Loucy (cell line): ENCODE measurements at regions not wholly inside any gene's neighbourhood (a gene's known extent, or its start where the extent isn't known, plus 50 kb on each side); places are given as distances from the start of the nearest gene placed in this dataset.

Source experiments
- H2AFZ ChIP-seq: fragments of 200-600 bp; sonication (generic); 2 replicates; pipeline ENCODE4 v1.6.0; 2016; ENCODE audit warnings: antibody characterized with exemption, mild to moderate bottlenecking, low read length, moderate library complexity
- H3F3A ChIP-seq: fragments of 200-600 bp; 2 replicates; pipeline ENCODE4 v1.6.0; 2016; ENCODE audit warnings: antibody characterized with exemption, low read depth, mild to moderate bottlenecking
- H3K27me3 ChIP-seq: fragments of 200-600 bp; sonication (generic); 2 replicates; pipeline ENCODE4 v1.6.1; 2014; ENCODE audit warnings: low read length, mild to moderate bottlenecking; ENCODE audit not compliant: insufficient read depth, poor library complexity, severe bottlenecking
- H3K36me3 ChIP-seq: fragments of 200-600 bp; sonication (generic); 2 replicates; pipeline ENCODE4 v1.6.1; 2016; ENCODE audit warnings: low read length; ENCODE audit not compliant: insufficient read depth
- H3K4me1 ChIP-seq: fragments of 200-600 bp; sonication (generic); 2 replicates; pipeline ENCODE4 v1.5.1; 2014; ENCODE audit warnings: low read length, mild to moderate bottlenecking; ENCODE audit not compliant: insufficient read depth, poor library complexity, severe bottlenecking
- H3K4me2 ChIP-seq: fragments of 200-600 bp; sonication (generic); 2 replicates; pipeline ENCODE4 v1.6.0; 2014; ENCODE audit warnings: antibody characterized with exemption, low read length, low read depth, mild to moderate bottlenecking; ENCODE audit not compliant: poor library complexity, severe bottlenecking
- H3K4me3 ChIP-seq: fragments of 200-600 bp; sonication (generic); 2 replicates; pipeline ENCODE4 v1.5.1; 2014; ENCODE audit warnings: low read length, mild to moderate bottlenecking, mixed read lengths; ENCODE audit not compliant: poor library complexity, severe bottlenecking
- H3K79me2 ChIP-seq: fragments of 200-600 bp; sonication (generic); 2 replicates; pipeline ENCODE4 v1.6.1; 2014; ENCODE audit warnings: low read length; ENCODE audit not compliant: insufficient read depth
- H3K9ac ChIP-seq: fragments of 200-600 bp; sonication (generic); 2 replicates; pipeline ENCODE4 v1.6.0; 2014; ENCODE audit warnings: mild to moderate bottlenecking, low read depth, low read length, moderate library complexity; ENCODE audit not compliant: poor library complexity, severe bottlenecking
- H3K9me2 ChIP-seq: fragments of 200-600 bp; sonication (generic); replicated peaks from 2 replicates; pipeline ENCODE4 v1.6.1; 2016; ENCODE audit warnings: low read depth, low read length, mixed read lengths
- H3K9me3 ChIP-seq: fragments of 200-600 bp; sonication (generic); 2 replicates; pipeline ENCODE4 v1.6.1; 2014; ENCODE audit warnings: mild to moderate bottlenecking, antibody characterized with exemption, low read length, low read depth; ENCODE audit not compliant: insufficient read depth
- H4K20me1 ChIP-seq: fragments of 200-600 bp; sonication (generic); 2 replicates; pipeline ENCODE4 v1.6.0; 2014; ENCODE audit warnings: antibody characterized with exemption, low read length, mild to moderate bottlenecking; ENCODE audit not compliant: insufficient read depth, poor library complexity, severe bottlenecking
- CTCF ChIP-seq: fragments of 200-600 bp; sonication (generic); conservative IDR thresholded peaks from 2 replicates; pipeline ENCODE4 v1.5.1; 2014; ENCODE audit warnings: mild to moderate bottlenecking, antibody characterized with exemption, low read length
- EZH2phosphoT487 ChIP-seq: fragments of 200-600 bp; IDR thresholded peaks from 2 replicates; pipeline ENCODE4 v1.6.1; 2018; ENCODE audit warnings: antibody characterized with exemption, mild to moderate bottlenecking, moderate library complexity, borderline replicate concordance

- TF ChIP-seq CTCF (no peak), EZH2phosphoT487 (no peak)
- Histone ChIP-seq H3K4me2 (no peak overlapping the region), H3K27me3 (no peaks in the 10 kb centered on the region), H3K36me3 (no peaks in the 10 kb centered on the region), H3K4me3 (no peak overlapping the region), H3K4me1 (no peaks in the 10 kb centered on the region), H3K9me2 (no peaks in the 10 kb centered on the region), H3K79me2 (no peaks in the 10 kb centered on the region), H3K9me3 (no peaks in the 10 kb centered on the region), H2AFZ (no peak overlapping the region), H3F3A (no peaks in the 10 kb centered on the region), H4K20me1 (no peaks in the 10 kb centered on the region), H3K9ac (no peak overlapping the region)
Observed at GRCh38 chr3:64336488-64336887, 111.2 kb upstream of the PRICKLE2 start.

- H3K4me1 ChIP-seq: no peaks in the 10 kb centered on the region
- H3K27me3 ChIP-seq: no peaks in the 10 kb centered on the region
- no peaks in the 10 kb centered on the region for H4K20me1 ChIP-seq
- H3K9ac ChIP-seq: no peak overlapping the region
- H3K9me2 ChIP-seq: no peaks in the 10 kb centered on the region
- TF ChIP-seq CTCF (no peak), EZH2phosphoT487 (no peak)
- no peaks in the 10 kb centered on the region for H3K36me3 ChIP-seq
- H3K4me3 ChIP-seq: no peak overlapping the region
- H3F3A ChIP-seq: no peaks in the 10 kb centered on the region
- H3K4me2 ChIP-seq: no peak overlapping the region
- no peaks in the 10 kb centered on the region for H3K9me3 ChIP-seq
- no peak overlapping the region for H2AFZ ChIP-seq
- H3K79me2 ChIP-seq: no peaks in the 10 kb centered on the region
Observed at GRCh38 chr3:64332459-64333350, 107.4 kb upstream of the PRICKLE2 start.

- Histone ChIP-seq H3F3A (no peaks in the 10 kb centered on the region), H3K79me2 (no peaks in the 10 kb centered on the region), H3K4me3 (no peak overlapping the region)
Observed at GRCh38 chr3:64331605-64332004, 106.3 kb upstream of the PRICKLE2 start.

More at GRCh38 chr3:64331605-64332004, 106.3 kb upstream of the PRICKLE2 start:
- no peaks in the 10 kb centered on the region for H3K9me2 ChIP-seq
- H3K36me3 ChIP-seq: no peaks in the 10 kb centered on the region
- no peak overlapping the region for H2AFZ ChIP-seq
- H4K20me1 ChIP-seq: no peaks in the 10 kb centered on the region
- H3K27me3 ChIP-seq: no peaks in the 10 kb centered on the region
- TF ChIP-seq CTCF (no peak), EZH2phosphoT487 (no peak)
- H3K9me3 ChIP-seq: no peaks in the 10 kb centered on the region
- no peaks in the 10 kb centered on the region for H3K4me1 ChIP-seq
- H3K4me2 ChIP-seq: no peak overlapping the region
- no peak overlapping the region for H3K9ac ChIP-seq
